Left renal pelvis (tissue), 4 donors: ENCODE measurements at regions not wholly inside any gene's neighbourhood (a gene's known extent, or its start where the extent isn't known, plus 50 kb on each side); places are given as distances from the start of the nearest gene placed in this dataset.
"Not testable (repeated sequence)": the region's sequence is repeated elsewhere in the genome, so short reads cannot be mapped to it uniquely, and the experiment has no call there.

ENCODE experiments used
- DNase-seq, 4 donors: peaks; one replicate each; pipeline ENCODE4 v3.0.0-alpha.2; 2013; ENCODE audit warnings: low read depth in 4 of 4, low spot score in 3 of 4

DNA sequence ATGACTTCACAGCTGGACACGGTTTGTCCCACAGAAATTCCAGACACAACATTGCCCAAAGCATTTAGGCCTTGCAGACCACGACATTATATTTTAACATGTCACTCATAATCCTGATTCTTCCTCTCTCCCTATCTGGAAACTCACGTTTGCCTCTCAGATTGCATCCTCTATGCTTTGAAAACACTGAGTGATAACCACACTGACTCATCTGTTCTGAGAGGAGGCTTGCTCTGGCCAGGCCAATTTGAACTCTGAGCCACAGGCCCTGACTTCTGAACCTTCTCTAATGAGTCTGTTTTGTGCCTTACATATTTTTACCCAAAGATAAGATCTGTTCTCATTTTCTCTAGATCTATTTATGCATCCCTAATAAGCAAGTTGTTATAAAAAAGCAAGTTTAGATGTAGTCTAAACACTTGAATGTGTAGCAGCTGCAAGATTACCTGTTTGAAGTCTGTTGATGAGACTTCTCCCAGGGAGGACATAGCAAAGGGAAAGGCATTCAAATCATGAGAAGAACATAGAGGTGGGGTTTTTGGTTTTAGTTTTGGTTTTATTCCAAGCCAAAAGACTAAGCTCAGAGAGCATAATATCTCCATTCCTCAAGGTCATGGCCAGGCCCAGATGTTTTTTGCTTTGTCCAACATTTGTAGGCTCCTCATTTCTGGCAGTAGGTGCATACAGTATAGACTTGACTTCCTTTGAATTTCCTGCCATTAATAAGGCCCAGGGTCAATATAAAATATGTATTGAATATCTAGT, 234.4 kb upstream of the LRTM1 start:
- no peak for DNase-seq

DNA sequence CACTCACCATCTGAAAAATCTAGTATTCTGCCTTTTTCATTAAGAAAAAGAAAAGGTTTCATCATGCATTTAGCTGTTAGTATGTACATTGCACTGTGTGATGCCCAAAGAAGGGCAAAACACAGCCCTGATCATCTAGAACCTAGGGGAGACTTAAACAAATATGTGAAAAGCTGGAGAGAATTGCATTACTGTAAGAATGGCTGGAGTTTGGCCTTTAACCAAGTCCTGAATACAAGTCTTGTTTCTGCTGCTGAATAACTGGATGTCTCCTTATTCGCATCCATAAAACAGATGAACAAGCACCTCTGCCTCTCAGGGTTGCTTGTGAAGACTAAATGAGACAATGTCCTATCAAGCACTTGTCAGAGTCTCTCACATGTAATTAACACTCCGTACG, 233.4 kb upstream of the LRTM1 start:
- DNase-seq: no peak

DNA sequence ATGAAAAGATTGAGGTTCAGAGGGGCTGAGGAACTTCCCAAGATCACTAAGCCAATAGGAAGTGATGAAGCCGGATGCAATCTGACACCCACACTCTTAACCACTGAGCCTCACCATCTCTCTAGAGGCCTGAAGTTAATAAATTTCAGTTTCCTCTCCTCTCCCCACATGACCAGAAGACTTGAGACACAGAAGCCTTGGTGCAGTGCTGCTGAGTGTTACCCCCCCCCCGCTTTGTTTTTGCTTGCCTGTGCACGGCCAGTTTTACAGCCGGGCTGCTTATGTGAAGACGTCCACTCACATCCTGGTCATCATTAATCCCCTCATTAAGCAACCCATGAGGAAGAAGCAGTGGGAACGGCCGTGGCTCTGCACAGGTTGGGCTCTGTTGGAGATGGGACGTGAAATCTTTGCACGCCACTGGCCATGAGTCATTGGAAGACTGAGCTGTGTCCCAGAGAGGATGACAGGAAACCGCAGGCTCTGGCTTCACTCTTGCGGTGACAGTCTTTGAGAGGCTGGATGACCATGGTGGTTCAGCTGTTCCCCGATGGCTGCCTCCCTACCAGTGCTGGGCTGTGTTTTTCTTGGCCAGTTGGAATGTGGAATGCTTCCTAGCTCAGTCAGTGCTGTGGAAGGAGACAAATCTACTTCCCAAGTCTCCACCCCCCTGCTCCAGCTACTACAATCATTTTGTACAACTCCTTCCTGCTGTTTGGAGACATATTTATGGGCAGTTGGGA, 232.6 kb upstream of the LRTM1 start:
- DNase-seq: peak in 1 of 4 donors; percentile 49

DNA sequence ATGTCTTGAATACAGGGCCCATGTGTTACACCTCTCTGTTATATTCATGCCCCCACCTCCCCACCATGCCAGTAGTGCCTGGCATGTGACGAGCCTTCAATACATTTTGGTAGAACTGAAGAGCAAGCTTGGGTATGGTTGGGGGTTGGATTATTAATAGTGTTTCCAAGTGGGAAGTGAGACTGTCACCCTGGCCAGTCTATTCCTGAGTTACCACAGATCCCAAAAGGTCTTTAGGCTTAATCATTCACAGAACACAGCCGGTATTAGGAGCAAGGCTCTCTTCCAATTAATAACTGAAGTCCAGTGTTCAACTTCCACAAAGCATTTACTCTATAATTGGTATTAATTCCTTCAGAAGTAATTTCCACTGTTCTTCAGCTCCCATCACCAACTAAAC, 231.9 kb upstream of the LRTM1 start:
- no peak for DNase-seq

DNA sequence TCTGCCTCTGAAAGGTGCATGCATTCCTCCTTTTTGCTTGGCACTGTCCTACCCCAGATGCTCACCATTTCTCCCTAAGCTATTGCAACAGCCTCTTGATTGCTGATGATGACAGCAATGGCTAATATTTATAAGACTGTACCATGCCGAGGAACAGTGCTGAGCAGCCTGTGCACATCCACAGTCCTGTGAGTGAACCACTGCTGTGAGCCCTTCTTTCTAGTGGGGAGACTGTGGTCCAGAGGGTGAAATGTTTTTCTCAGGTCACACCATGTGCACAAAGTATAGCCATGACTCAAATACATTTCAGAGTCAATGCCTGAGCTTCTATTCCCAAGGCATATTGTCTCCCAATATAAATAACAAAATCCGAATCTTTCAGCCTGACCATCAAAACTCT, 231.2 kb upstream of the LRTM1 start:
- DNase-seq: no peak

DNA sequence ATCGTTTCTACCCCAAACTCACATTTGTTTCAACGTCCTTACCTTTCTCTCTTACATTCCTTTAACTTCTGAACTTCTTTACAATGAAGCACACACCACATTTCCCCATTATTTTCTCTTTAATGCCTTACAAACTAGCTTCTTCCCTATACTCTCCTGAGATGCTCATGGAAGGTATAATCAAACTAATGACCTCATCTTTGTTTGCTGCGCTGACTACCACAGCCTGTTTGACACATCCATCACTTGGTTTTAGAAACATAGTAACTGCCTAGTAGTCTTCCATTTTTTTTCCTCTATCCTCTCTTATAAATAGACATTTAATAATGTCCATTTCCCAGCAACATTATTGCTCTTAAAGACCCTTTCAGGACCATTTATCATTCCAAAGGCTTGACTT, 230.5 kb upstream of the LRTM1 start:
- DNase-seq: no peak

DNA sequence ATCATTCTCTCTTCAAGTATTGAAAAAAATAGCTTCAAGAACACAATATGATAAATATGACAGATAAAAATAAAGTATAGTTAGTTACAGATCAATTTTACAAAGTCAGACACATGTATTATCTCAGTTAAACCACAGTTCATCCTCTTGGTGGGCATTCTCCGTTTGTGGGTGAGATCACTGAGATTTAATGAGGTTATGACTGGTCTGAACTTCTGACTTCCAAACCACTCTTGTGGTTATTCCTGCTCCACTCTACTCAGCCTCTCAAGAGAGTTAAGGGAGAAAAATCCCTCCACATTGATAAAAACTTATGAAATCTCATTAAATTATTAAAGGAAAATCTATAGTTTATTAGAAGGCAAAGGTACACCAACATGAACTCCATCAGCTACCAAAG, 229.9 kb upstream of the LRTM1 start:
- no peak for DNase-seq

DNA sequence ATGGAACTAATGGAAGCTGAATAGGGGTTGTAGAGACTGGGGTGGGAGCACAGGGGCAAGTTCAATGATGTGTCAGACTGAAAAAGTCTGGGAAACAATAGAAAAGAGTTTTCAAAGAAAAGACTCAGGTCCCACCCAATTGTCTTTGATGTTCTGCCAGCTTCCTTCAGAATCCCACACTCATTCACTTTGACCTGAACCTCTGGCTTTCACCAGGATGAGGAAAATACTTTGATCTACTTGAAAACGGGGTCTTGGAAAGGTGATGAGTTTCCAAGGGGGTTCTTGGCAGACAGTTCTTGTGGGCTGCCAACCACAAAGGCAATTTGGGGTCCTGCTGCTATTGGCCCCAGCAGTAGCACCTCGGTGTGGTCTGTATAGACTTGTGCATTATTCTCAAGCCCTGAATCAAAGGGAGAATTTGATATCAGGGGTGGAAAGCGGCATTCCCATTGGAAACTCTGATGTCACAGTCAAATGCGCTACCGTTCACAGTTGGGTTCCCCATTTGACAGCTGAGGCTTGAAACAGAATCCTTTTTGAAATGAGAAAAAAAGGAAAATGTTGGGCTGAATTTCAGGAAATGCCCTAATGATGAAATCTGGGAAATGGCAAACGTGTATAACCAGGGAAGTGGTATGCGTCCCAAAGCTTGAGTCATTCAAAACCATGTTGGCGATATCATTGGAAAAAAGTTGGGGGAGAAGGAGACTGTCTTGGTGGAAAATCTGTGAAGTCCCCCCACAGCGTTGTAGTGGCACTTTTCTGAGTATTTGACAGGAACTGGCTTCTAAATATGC, 229.2 kb upstream of the LRTM1 start:
- no peak for DNase-seq

DNA sequence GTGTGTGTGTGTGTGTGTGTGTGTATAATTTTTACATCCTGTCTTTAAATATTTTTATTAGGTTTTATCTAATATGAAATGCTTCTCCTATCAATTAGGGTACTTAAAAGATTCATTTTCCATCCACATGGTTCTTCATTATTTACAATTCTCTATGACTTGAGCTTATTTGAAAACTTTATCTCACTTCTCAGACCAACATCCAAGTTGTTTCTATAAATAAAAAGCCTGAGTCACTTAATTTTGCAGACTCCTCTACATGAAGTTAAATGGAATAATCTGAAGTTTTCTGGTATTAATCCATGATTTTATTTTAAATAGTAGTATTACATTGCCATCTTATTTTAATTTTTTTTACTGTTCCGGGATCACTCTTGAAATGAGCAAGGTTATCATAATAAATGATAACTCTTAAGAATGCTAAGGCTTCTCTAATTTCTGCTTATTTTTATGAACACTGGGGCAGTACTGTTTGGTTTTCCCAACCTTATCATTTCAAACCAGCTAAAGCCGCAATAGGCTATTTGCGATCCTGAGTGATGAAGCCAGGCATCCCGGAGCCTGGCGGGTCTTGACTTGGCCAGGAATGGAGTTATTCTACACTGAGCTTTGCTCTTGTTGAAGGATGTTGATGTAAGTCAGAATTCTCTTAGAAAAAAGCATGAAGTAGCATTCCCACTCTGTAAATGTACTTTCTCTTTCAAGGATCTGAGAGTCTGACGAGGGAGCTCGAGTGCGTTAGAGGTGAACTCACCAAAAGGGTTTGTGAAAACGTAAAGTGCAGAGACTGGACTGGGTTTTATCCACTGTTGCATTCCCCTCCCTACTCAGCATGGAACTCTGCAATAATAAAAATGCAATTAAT, 220.2 kb upstream of the LRTM1 start:
- no peak for DNase-seq

DNA sequence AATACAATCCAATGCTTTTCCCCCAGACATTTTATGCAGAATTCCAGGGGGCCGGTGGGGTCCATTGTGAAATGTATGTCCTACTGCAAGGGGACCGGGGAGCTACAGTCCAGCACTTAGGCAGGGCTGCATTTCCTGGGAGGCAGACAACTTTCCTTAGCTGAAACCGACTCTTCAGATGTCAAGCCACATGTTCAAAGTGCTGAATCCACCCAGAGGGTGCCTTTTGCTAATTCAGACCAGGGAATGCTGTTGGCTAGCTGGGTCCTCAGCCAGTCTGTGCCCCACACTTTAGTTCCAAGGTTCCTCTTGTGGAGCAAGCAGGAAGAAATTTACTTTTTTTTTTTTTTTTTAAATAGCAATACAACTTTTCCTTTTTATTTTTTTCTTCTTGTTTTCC, 219.5 kb upstream of the LRTM1 start:
- no peak for DNase-seq

DNA sequence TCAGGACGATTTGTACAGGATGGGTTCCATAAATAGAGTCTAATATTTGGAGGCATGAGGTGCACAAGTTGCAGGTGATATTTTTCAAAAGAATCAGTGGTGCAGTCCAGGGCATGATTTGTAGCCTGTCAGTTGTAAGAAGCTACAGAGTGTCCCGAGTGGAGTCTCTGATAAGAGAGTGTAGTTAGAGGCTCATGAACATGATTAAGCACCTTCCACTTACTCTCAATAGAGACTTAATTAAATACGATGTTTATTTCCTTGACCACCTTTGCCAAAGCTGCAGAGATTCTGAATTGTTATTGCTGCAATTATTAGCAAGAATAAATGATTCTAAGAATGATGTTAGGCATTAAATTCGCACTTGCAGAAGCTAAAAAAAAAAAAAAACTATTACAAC, 218.4 kb upstream of the LRTM1 start:
- no peak for DNase-seq

DNA sequence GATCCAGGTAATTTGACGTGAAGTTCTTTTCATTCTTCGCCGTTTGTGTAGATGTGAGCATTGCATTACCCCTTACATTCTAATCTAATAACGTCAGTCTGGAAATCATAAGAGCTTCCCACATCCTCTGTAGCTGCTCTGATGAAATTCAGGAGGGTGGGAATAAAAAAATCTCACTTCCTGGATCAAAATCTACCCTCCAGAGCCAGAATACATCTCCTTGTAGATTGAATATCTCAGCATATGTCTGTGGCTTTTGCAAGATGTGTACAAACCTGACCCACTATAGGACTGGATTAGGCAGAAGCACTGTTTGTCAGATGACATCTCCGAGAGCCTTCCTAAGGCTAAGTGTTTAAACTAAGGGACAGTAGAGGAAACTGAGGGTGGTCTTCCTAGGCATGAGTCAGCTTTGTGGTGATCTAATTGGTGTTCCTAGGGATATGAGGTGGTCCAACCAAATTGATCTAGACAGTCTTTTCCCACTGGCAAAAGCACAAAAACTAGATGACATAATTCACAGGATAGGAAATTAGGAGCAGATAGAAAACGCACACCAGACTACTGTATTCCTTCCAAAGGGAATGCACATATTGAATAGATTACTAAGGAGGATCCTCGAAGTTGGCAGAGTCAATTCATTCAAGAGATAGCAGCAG, 216.3 kb upstream of the LRTM1 start:
- DNase-seq: no peak

DNA sequence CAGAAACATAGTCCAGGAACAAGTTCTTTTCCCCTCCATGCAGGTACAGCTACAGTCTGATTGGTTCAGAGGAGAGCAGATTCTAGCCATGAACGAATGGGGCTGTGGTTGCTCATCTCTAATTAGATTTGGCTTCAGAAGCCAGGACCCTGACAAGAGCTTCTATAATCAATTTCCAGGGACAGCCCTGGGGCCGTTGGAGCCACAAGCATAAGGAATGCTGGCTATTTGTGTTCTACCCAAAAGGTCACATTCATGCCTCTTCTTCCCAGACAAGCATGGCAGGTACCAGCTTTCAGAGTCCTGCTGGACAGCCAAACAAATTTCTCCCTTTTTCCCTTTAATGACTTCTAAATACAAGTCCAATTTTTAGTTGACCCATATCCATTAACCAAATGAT, 215.5 kb upstream of the LRTM1 start:
- DNase-seq: no peak

DNA sequence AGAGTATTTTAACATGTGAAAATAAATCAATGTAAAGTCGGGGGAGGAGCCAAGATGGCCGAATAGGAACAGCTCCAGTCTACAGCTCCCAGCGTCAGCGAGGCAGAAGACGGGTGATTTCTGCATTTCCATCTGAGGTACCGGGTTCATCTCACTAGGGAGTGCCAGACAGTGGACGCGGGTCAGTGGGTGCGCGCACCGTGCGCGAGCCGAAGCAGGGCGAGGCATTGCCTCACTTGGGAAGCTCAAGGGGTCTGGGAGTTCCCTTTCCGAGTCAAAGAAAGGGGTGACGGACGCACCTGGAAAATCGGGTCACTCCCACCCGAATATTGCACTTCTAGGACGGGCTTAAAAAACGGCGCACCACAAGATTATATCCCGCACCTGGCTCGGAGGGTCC, 208.4 kb upstream of the LRTM1 start:
- DNase-seq: not testable (repeated sequence)

DNA sequence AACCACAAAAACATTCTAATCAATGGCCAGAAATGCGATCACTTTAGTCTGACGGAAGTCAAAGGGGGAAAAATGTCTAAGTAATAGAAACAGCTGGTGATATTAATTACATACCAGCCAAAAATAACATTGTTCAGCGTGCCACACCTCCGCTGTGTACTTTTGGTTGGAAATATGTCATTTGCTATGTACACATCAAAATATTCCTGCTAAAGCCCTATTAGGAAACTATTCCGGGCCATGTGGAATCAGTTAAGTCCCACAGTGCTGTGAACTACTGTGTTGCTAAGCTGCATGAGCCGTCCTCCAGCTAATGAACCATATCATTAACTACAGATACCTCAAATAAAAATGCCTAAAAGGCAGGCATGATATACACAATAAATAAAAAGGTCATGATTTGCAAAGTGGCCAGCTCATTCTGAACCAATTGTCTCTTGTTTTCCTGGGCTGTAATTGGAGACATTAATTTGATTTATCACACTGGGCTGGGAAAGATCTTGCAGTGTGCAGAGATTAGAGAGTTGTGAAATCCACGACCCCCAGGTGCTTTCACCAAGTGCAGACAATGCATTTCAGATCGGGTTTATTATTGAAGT, 200.5 kb upstream of the LRTM1 start:
- DNase-seq: peak; percentile 8 to 46 (median 19)

DNA sequence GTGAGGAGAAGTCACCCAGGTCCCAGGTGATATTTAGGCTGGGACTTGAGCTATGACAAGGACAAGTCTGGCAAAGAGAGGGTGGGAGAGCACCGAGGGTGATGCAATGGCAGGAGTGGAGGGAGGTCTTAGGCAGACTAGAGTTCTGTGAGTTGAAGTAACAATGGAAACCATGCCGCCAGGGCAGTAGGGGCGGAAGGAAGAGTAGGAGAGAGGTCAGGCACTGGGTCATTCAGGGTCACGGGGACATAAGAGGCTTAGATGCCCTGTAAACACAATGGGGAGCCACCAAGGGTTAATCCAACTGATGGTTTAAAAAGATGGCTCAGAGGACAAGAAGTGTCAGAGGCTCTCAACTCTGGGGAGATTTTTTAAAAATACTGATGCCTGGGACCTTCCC, 199.7 kb upstream of the LRTM1 start:
- DNase-seq: no peak

DNA sequence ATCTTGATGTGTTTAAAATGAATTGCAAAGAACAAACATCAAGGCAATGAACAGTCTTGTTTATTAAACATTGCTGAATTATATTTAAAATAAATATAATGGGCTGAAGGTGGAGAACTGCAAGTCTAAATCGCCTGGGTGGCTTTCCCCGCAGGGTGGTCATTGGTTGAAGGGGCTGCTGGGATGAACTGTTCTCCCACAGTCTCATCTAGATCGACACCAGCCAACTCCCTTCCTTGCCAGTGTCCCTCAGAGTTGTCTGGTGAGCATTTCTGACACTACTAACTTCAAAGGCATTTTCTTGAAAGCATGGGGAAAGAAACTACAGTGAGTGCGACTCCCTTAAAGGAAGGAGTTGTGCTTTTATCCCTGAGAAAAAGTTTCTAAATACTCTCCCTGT, 196.5 kb upstream of the LRTM1 start:
- DNase-seq: no peak
